Stimulated activated naive CD4-positive, alpha-beta T cell treated with Interleukin-2 at 50 U/mL for 16 hours (primary cell): ENCODE measurements at regions not wholly inside any gene's neighbourhood (a gene's known extent, or its start where the extent isn't known, plus 50 kb on each side); places are given as distances from the start of the nearest gene placed in this dataset.

Experiments
- DNase-seq: peaks from one replicate; lab custom pipeline; 2025; lab: John Stamatoyannopoulos, UW

DNA sequence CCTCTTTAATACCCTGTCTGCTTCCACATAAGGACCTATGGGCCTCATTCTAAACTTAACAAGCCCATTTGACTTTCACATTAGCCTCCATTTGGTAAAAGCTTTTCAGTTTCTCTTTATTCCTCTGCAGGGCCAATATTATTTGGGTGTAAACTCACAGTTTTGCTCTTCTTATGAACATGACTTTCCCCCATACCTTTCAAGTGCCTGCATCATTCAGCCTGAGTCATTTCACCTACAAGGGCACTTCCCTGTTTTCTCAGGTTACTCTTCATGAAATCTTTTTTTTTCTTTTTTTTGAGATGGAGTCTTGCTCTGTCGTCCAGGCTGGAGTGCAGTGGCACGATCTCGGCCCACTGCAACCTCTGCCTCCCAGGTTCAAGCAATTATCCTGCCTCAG is 1258.1 kb upstream of the CELF2 start:
- no peak for DNase-seq

DNA sequence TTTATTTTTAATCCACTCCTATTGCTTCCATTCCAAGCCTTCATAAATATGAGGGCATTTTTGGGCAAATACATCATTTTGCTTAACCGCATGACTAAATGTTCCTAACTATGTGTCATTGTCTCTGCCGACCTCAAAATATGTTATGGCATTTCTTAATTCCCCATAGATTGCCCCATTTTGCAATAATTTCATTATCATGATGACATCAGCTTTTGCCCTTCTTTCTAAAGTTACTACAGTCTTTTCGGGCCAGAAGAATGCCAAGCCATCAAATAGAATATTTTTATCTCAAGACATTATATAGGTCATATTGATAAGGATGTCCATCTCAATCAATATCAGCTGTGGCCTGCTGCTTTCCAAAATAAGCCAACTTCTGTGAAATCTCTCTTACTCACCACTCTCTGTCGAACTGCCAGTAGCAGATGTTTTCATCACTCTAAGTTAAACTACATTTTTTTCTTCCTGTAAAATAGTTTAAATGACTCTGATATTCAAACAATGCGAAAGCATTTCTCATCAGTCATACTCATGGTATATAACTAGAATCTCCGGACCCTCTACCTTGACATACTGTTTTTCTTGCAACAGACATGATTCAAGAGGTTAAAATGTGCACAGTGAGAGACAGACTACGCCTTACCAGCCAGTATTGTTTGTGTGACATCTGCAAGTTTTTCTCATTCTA is 1254.6 kb upstream of the CELF2 start:
- DNase-seq: no peak

DNA sequence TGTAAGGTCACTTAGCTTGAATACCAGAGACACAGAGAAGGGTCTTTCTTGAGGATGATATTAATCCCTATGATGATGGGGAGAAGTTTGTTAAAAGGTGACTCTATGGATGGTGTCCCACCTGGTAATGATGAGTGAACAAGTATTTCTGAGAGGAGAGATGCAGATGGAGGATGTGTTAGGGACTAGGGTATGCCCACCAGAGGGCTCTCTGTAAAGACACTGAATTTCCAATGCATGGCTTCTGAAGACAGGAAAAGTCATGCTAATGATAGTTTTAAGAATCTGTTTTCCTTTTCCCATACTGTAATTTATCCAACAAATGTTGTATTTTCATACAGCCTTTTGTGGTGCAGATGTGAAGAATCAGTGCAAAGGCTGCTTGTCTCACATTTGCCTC is 1250.9 kb upstream of the CELF2 start:
- DNase-seq: no peak

DNA sequence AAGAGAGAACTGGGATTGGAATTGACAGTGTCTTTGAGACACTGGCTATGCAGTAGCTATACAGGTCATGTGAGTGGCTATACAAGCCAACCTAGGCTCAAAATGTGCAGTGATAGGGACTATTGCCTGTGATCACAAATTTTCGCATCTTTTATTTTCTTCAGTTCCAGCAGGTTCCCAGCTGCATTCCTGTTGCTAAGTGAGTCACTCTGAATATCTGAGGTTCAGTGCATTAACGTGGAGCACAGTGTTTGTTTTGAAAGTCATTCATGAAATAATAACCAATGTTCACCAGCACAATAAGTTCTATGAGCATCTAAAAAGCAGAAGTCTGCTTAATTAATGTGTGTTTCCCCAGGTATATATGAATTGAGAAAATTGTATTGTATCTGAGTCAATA is 1236.0 kb upstream of the CELF2 start:
- DNase-seq: no peak

DNA sequence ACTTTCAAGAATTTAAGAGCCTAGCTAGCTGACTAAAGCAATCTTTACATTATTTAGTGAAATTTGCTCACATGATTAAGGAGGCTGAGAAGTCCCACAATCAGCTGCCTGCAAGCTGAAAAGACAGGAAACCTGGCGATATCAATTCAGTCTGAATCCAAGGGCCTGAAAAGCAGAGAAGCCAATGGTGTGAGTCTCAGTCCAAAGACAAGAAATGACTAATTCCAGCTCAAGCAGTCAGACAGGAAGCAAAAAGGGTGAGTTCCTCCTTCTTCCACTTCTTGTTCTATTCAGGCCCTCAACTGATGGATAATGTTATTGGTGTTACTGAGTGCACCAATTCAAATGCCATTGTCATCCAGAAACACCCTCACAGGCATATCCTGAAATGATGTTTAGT is 1231.6 kb upstream of the CELF2 start:
- DNase-seq: no peak

DNA sequence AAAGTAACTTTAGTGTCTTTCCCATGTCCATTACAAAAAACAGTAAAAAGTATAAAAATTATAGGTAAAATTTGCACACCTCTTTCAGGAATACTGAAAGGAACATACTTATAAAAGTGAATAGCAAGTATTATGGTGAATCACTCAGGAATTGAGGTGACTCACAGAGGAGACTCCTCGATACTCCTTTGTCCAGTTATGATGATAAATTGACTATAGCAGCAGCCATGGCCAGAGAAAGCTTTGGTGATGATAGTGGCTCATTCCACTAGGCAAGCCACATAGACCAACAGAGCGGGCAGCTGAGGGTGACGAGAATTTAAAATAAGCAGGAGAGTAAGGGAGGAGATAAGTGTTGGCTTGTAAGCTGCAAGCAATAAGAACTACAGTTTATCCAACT is 1231.1 kb upstream of the CELF2 start:
- no peak for DNase-seq

DNA sequence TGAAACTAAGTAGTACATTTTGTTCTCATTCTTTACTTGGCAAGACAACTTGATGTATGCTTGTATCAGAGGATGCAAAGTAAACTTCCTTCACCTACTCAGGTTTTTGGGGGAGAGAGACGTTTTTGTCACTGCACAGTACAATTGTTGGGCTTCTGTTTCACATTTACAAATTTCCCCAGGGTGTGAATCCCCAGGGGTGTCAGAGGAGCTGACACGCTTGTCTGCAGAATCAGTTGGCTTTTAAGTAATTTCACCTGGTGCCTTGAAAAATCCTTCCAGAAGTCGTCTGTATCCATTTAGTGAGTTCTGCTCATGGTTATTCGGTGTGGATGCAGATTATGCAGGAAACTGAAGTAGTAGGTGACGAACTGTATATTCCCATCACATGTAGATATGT is 1227.7 kb upstream of the CELF2 start:
- no peak for DNase-seq

DNA sequence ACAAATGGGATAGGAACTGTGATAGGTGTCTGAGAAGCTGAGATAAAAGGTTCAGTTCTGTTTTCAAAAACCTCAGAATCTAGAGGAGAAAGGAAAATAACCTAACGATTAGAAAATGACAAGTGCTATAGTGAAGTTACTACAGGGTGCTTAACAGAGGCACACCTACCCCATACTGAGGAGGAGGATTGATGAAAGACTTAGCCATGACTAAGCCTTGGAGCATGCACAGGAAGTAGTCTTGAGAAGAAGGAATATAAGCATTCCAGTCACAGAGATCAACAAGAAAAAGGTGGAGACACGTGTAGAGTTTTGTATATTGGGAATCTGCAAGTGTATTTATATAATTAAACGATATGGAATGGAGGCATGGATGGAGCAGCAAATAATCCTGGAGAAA is 1225.5 kb upstream of the CELF2 start:
- no peak for DNase-seq

DNA sequence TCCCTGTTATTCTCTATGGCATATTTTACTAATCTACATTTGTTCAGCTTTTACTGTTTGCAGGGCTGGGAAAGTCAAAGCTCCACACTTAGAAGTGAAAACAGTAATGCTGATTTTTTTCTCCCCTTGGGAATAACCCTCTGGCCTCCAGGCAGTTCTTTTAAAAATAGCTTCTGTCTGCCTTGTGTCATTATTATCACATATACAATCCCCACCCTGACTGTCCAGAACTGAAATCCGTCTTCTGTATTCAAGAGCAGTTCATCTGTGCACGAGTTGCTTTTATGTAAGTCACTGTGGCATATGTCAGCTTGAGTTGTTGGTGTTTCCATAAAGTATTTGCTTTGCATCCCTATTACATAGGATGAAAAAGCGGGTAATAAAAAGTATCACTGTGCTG is 1221.1 kb upstream of the CELF2 start:
- DNase-seq: no peak

DNA sequence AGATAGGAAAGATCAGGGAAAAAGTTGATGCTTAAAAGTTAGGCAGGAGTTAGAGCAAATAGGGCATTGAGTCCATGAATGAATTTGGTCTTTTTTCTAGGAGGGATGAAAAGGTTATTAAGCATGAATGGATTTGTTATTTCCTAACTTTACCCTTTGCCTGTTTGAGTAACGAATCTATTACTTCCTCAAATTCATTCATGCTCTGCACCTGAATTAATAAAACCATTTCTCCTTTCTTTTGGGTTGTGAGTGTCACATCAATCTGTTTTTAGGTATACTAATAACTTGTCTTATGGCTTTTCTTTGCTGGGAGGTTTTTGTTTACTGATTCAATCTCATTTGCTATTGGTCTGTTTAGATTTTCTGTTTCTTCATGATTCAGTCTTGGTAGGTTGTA is 1217.7 kb upstream of the CELF2 start:
- no peak for DNase-seq

DNA sequence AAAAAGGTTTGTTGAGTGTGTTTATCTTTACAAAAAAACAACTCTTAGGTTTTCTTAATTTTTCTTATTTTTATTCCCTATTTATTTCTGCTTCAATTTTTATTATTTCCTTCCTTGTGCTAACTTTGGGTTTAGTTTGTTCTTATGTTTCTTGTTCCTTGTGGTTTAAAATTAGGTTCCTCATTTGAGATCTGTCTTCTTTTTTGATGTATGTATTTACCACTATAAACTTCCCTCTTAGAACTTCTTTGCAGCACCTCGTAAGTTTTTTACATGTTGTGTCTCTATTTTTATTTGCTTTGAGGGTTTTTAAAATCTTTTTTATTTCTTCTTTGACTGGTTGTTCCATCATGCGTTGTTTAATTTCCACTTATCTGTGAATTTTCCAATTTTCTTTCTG is 1217.1 kb upstream of the CELF2 start:
- DNase-seq: no peak

DNA sequence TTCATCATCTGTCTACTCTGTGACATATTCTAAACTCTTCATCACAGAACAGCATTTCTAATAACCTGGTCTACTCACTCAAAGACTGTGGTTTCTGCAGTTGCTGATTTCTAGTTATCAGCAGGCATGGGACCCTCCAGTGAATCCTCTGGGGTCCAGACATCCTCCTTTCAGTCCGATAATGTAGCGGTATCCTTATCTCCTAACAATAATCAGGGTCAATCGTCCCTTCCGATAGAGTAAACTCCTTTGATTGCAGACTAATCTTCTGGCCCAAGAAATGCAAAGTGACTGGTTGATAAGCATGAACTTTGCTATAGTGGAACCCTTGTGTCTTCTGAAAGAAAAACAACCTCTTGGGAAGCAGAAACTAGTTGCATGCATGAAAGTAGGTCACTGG is 1209.8 kb upstream of the CELF2 start:
- no peak for DNase-seq

DNA sequence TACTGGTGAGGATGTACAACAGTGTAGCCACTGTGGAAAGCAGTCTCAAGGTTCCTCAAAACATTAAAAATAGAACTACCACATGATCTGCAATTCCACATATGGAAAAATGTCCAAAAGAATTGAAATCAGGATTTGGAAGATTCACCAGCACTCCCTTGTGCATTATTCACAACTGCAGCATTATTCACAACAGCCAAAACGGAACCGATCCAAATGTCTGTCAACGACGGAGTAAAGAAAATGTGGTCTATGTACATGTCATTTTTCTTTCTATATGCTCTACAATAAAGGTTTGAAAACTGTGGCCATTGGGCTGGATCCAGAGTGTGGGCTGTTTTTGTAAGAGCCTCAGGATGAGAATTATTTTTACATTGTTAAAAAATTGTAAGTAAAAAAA is 1206.1 kb upstream of the CELF2 start:
- DNase-seq: no peak

DNA sequence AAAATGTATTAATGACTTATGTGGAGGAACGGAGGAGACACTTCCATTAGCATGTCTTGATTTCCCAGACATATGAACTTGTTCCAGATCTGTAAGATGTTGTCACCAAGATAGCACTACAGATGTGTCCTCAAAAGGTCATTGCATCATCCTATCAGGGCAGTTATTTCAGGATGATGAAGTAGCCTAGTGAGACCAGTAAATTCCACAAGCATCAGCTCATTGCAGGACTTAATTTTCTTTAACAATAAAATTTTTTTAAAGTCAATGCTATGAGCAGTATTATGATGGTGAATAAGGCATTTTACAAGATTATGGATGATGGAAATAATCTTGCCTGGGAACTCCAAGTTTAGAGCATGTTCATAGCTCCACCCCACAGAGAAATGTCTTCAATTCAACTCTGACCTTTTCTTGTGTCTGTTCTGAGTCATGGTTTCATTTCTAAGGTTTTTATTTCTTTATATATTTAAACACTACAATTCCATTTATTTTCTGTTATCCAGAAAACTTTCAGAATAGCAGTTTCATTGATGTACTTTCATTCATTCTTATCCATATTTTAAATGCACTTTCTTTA is 1203.3 kb upstream of the CELF2 start:
- no peak for DNase-seq

DNA sequence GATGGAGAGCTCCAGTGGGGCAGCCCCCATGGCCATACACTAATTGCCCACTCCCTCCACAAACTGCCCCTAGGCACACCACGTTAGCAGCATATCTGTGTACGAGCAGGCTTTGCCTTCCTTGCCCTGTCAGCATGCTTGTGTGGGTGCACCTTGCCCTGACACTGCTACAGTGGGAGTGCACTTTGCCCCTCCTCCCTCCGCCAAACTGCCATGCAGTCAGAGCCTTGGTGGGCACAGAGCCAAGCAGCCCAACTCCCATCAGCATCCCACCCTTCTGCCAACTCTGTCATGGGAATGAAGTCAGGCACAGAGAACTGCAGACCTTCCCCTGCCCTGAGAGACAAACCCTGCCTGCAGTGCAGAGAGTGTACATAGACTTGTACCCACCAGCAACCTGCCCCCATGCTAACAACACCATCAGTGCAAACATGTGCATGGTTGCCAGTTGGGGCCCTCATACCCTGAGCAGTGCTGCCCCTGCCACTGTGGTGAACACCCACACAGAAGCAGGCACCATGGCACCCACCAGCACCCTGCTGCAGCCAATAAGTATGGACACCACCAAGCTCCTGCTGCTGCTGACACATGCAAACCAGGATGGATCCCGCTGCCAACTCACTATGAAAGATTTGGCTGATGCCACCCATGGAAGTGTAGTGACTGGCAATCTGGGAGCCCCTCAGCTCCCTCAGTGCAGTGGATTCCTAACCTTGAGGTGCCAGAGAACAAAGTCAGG is 1197.7 kb upstream of the CELF2 start:
- no peak for DNase-seq

DNA sequence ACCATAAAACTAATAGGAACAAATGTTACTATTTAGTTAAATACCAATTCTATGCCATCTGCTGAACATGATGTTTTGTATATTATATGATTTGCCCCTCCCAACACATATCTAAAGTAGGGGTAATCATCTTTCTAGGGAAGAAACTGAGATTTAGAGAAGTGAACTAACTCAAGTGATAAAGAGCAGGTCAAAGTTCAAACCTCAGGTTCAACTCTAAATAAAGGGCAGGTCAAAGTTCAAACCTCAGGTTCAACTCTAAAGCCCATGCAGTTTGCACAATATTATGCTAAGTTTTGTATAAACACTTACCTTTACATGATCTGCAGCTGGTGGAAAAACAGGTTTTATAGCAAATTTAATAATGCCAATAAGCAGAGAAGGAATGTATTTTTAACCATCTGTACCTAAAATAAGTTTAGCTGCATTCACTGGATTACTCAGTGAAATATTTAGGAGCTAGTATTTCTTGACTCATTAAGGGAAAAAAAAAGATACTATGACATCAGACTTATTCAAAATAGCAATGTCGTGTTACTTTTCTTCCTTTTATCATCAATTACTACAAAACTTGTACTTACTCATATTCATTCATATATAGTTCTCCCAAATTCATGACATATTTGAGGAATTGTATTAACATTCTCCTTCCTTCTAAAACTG is 1194.3 kb upstream of the CELF2 start:
- no peak for DNase-seq

DNA sequence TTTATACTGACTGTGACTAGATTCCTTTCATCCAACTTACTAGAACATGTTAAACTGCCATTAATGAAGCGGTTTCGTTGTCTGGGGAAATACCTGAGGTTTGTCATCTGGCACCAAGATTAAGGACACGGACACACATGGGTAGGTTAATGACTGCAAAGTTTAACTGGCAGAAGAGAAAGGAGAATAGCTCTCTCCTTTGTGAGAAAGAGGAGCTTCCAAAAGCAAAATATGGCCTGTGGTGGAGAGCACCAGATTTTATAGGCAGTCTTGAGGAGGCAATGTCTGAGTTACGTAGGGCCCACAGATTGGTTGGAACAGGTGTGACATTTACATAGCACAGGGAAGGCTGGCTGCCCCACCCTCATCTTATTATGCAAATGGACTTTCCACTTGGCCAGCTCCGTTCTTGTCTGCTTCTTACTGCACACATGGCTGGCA is 1193.0 kb upstream of the CELF2 start:
- no peak for DNase-seq

DNA sequence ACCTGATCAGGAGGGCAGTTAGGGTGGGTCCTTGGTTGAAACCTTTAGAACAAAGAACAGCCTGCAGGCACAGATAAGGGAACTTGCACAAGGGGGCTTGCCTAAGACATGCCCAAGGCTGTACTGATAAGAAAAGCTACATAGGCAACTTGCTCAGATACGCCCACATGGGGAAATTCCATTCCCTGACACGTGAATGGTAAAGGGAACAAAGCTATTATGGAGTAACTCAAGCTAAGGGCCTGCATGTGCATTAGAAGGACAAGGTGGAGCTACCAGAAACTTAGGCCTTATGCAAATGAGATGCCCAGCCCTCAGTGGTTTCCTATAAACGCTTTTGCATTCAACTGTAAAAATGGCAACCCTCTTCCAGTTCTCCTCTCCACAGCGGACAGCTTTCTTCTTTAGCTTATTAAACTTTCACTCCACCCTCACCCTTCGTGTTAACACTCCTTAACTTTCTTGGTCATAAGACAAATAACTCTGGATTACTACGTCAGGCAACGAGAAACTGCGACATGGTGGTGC is 1192.1 kb upstream of the CELF2 start:
- DNase-seq: no peak

DNA sequence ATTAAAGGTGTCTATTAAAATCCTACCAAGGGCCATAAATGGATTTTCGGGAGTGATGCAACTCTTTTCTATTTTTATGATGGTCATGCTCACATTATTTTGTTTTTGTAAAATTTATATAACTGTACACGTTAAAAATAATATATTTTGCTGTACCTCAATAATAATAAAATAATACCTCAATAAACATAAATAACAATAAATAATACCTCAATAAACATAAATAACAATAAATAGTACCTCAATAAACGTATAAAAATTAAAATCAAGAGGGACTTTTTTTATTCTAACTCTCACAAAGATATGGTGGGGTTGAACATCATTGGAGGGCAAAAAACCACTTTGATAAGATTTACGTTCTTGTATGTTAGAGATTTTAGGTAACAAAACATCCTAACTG is 1189.6 kb upstream of the CELF2 start:
- no peak for DNase-seq

DNA sequence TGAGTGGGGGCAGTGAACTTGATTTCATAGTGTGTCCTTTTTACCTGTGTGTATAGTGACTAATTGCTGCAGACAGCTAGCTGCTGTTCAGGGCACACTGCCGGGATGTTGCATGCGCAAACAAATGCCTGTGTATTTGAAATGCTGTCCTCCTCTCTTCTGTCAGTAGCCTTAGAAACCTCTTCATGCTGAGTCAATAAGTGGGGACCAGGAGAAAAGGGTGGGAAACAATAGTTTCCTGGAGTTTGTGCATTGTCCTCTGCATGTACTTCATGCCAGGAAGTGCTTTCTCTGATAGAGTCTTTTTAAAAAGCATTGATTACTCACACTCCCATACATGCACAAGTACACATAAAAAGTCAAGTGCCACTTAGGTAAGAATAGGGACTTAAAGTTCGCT is 1183.7 kb upstream of the CELF2 start:
- DNase-seq: no peak

DNA sequence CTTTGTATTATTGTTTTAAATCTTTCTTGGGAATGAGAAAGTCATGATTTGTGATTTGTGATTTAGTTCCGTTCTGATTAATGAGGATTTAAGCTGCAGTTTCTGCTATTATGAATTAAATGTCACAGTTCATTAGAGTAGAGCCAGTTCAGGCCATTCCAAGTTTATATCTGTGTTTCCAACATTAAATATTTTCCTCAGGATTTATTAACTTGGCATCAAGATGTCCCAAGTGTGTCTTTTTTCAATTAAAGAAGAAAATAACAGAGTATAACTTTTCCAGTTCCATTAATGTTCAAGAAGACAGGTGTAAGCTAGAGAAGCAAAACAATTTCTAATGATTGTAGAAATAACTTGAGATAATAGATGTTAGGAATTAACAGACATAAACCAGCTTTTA is 1183.2 kb upstream of the CELF2 start:
- DNase-seq: no peak

DNA sequence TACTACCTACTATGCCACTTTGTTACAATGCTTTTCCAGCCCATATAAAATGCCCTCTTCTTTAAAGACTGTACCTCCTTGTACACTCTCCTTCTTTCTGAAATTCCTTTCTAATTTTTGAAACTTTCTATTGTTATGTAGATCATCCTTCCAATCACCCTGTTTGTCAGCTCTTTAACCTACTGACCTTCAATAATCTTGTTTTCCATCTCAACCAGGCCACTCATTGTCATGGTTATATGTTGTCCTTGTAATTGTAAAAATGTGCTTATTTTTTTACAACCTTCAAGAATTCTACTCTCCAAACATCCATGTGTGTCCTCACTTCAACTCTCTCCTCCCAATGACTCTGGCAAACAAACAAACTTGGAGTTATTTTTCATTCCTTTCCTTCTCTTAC is 1172.6 kb upstream of the CELF2 start:
- no peak for DNase-seq

DNA sequence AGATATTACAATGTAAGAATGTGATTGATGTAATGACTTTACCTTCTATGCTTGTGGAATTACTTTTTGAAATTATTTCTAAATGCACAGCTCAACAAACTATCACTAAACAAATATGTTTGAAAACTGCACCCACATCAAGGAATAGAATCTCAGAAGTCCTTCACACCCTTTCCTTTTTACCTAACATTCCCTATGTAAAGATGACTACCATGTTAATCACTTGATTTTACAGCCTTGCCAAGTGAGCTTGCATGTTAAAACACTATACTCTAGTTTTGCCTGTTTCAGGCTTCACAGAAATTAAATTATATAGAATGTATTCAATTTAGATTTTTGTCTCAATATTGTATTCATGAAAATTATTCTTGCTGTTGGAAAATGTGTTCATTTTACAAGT is 1169.4 kb upstream of the CELF2 start:
- no peak for DNase-seq
